GM13977 (cell line): ENCODE measurements at regions not wholly inside any gene's neighbourhood (a gene's known extent, or its start where the extent isn't known, plus 50 kb on each side); places are given as distances from the start of the nearest gene placed in this dataset.

Source experiments
- DNase-seq: peaks from one replicate; pipeline ENCODE4 v3.0.0; 2012; ENCODE audit warnings: low spot score
- CTCF ChIP-seq: IDR thresholded peaks from 2 replicates; pipeline ENCODE4 v1.5.1; 2012; ENCODE audit warnings: mild to moderate bottlenecking, control low read depth; ENCODE audit not compliant: insufficient read depth; ENCODE audit errors: extremely low read depth, missing control alignments
- in situ Hi-C: fragments of 300-500 bp; cut with MboI; formaldehyde crosslinking; loops from one replicate; pipeline ENCODE4 v1.12.0; 2022; ENCODE audit warnings: low sequenced_read_pairs, low pct_unique_long_range_greater_than_20kb, mixed read lengths, inconsistent platforms; ENCODE audit not compliant: unreplicated experiment

- no peak for TF ChIP-seq CTCF
- in situ Hi-C loops, result no loop called here
- no peak for DNase-seq
Measured at GRCh38 chr5:145598184-145598583, 237.0 kb downstream of the PRELID2 start.

- no peak for TF ChIP-seq CTCF
- in situ Hi-C loops, result no loop called here
- no peak for DNase-seq
Measured at GRCh38 chr5:145591578-145591977, 243.6 kb downstream of the PRELID2 start.

GRCh38 chr5:145589063-145589462 is 246.1 kb downstream of the PRELID2 start:
- no peak for DNase-seq
- in situ Hi-C loops, result no loop called here
- no peak for TF ChIP-seq CTCF

GRCh38 chr5:145588558-145588957 is 246.6 kb downstream of the PRELID2 start:
- in situ Hi-C loops, result no loop called here
- no peak for TF ChIP-seq CTCF
- DNase-seq, result no peak

GRCh38 chr5:145588113-145588512 is 247.0 kb downstream of the PRELID2 start:
- DNase-seq, result no peak
- TF ChIP-seq CTCF, result no peak
- in situ Hi-C loops, result no loop called here

GRCh38 chr5:145587710-145588109 is 247.4 kb downstream of the PRELID2 start:
- no peak for DNase-seq
- in situ Hi-C loops, result no loop called here

More at GRCh38 chr5:145587710-145588109, 247.4 kb downstream of the PRELID2 start:
- no peak for TF ChIP-seq CTCF
